Panc1 (cell line): ENCODE measurements at regions not wholly inside any gene's neighbourhood (a gene's known extent, or its start where the extent isn't known, plus 50 kb on each side); places are given as distances from the start of the nearest gene placed in this dataset.

Source experiments
- ATAC-seq: fragments of 200-7000 bp; cut with Tn5 transposase; 2 replicates; pipeline ENCODE4 v1.9.1; 2020; ENCODE audit warnings: mild to moderate bottlenecking, moderate library complexity
- BruUV-seq: library from RNA; stranded (reverse); fragments of 400-500 nt; replicated peaks from 2 replicates; lab custom pipeline; 2021; lab: Mats Ljungman, UMichigan
- CTCF ChIA-PET: fragments of 300-600 bp; sonication (Branson Sonifier 250); formaldehyde crosslinking; loops from one replicate; lab custom pipeline; 2022; ENCODE audit warnings: antibody characterized with exemption; lab: Charles Lee
- POLR2A ChIA-PET: fragments of 300-600 bp; sonication (Branson Sonifier 250); formaldehyde crosslinking; loops from one replicate; lab custom pipeline; 2022; ENCODE audit warnings: antibody characterized with exemption; lab: Charles Lee
- DNase-seq: peaks from one replicate; pipeline ENCODE4 v3.0.0-alpha.2; 2010; ENCODE audit warnings: low read depth, low spot score
- H3K27ac ChIP-seq: 2 replicates; pipeline ENCODE4 v1.5.1; 2011; ENCODE audit warnings: mild to moderate bottlenecking, low read length, inconsistent platforms
- H3K27me3 ChIP-seq: fragments of 200-500 bp; sonication (Bioruptor generic); 2 replicates; pipeline ENCODE4 v1.6.0; 2014; ENCODE audit warnings: low read length, inconsistent platforms; ENCODE audit not compliant: control insufficient read depth, insufficient read depth
- H3K36me3 ChIP-seq: fragments of 200-500 bp; sonication (Bioruptor generic); 2 replicates; pipeline ENCODE4 v1.5.1; 2014; ENCODE audit warnings: inconsistent platforms, mild to moderate bottlenecking, low read length, moderate library complexity; ENCODE audit not compliant: control insufficient read depth, insufficient read depth
- H3K4me1 ChIP-seq: 2 replicates; pipeline ENCODE4 v1.5.1; 2011; ENCODE audit warnings: inconsistent platforms, mild to moderate bottlenecking, low read length, moderate library complexity; ENCODE audit not compliant: control insufficient read depth, insufficient read depth
- H3K4me3 ChIP-seq, 2 experiments: 2 replicates each; pipeline ENCODE4 v1.5.1; 2011 to 2012; ENCODE audit warnings: low read depth in 2 of 2, low read length in 2 of 2, mild to moderate bottlenecking in 2 of 2, inconsistent platforms in 1 of 2, moderate library complexity in 1 of 2
- H3K9me3 ChIP-seq: fragments of 200-500 bp; sonication (Bioruptor generic); 2 replicates; pipeline ENCODE4 v1.5.1; 2014; ENCODE audit warnings: low read depth, mild to moderate bottlenecking, inconsistent platforms, low read length, moderate library complexity; ENCODE audit not compliant: control insufficient read depth, insufficient read depth
- POLR2AphosphoS5 ChIP-seq: IDR thresholded peaks from 2 replicates; pipeline ENCODE4 v1.6.1; 2012; ENCODE audit warnings: mild to moderate bottlenecking, low read depth, low read length, moderate library complexity
- SIN3A ChIP-seq: IDR thresholded peaks from 2 replicates; pipeline ENCODE4 v1.6.1; 2012; ENCODE audit warnings: low read depth, mild to moderate bottlenecking, low read length, moderate library complexity, borderline replicate concordance; ENCODE audit not compliant: insufficient read depth
- TCF7L2 ChIP-seq: IDR thresholded peaks from 2 replicates; pipeline ENCODE4 v1.6.1; 2011; ENCODE audit warnings: mild to moderate bottlenecking, low read depth, low read length, inconsistent platforms
- in situ Hi-C: cut with HindIII; loops from 2 replicates; pipeline ENCODE4 v1.10.0; 2016; ENCODE audit warnings: low sequenced_read_pairs, low pct_unique_long_range_greater_than_20kb
- intact Hi-C: fragments of 100-400 bp; cut with micrococcal nuclease; formaldehyde crosslinking; loops from one replicate; pipeline ENCODE4 v1.10.0; 2022; ENCODE audit not compliant: unreplicated experiment
- TF ChIP-seq, protein P1 (sequence below): fragments of 450-650 bp; IDR thresholded peaks from 2 replicates; pipeline ENCODE4 v1.5.1; 2017; ENCODE audit warnings: mild to moderate bottlenecking
- TF ChIP-seq, protein P2 (sequence below), 2 experiments: IDR thresholded peaks; 2 replicates each; pipeline ENCODE4 v1.6.1; 2011 to 2012; ENCODE audit warnings: low read depth in 2 of 2, control low read depth in 1 of 2, low read length in 1 of 2, mild to moderate bottlenecking in 1 of 2, moderate library complexity in 1 of 2; ENCODE audit not compliant: insufficient read depth in 1 of 2

DNA sequence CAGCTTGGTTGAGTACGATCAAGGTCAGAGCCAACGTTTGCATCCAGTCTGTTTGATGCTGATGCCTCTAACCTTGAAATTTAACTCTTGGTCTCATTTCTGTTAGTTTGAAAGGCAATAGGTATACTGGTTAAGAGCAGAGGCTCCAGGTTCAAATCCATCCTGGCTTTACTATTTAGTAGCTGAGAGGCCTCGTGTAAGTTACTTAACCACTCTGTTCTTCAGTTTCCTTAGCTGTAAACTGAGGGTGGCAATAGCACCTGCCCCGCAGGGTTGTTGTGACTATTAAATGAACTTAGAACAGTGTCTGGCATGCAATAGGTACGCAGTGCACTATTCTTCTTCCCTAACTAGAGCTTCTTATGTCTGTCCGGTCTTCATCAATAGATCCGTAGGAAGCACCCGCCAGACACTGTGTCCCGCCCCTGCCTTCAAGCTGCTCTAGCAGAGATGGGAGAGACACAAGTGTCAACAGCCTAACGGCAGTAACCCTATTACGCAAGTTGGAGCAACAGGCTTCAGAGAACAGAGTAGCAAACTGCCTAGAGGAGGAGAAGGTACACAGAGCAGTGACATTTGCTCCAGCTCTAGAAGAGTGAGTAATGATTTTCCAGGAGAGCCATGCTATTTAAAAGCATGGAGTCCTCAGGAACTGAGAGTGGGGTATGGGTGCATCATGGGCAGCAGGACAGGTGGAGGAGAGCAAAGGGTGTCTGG lies 62.7 kb upstream of the ST3GAL5 start:
- intact Hi-C loops = no loop called here

DNA sequence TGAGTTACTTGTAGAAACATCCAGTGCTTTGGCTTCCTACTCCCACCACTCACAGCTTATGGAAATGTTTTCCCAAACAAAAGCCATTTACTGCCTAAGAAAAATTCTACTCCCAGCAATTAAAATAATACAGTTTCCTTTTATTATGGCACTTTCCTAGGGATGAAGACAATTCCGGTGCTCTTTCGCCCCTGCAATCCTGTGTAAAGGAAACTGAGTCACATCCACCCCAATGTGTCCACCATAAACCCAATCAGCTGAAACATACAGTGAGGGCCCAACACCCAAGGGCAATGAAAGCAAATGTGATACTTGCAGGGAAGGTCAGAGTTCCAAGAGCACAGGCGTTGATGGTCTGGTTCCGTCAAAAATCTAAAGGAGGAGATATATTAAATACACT lies 62.0 kb upstream of the ST3GAL5 start:
- ChIA-PET POLR2A (no interaction called here), CTCF (no interaction called here)
- Histone ChIP-seq H3K9me3 (peaks cover 7% of the 10 kb centered on the region; the same call in 1 of the 2 replicates), H3K4me3 (no peak overlapping the region), H3K27me3 (no peaks in the 10 kb centered on the region), H3K36me3 (no peaks in the 10 kb centered on the region), H3K27ac (no peak overlapping the region), H3K4me1 (no peaks in the 10 kb centered on the region)
- intact Hi-C loops = no loop called here
- no TSS peak for BruUV-seq
- no peak for ATAC-seq
- TF ChIP-seq, protein P1, sequence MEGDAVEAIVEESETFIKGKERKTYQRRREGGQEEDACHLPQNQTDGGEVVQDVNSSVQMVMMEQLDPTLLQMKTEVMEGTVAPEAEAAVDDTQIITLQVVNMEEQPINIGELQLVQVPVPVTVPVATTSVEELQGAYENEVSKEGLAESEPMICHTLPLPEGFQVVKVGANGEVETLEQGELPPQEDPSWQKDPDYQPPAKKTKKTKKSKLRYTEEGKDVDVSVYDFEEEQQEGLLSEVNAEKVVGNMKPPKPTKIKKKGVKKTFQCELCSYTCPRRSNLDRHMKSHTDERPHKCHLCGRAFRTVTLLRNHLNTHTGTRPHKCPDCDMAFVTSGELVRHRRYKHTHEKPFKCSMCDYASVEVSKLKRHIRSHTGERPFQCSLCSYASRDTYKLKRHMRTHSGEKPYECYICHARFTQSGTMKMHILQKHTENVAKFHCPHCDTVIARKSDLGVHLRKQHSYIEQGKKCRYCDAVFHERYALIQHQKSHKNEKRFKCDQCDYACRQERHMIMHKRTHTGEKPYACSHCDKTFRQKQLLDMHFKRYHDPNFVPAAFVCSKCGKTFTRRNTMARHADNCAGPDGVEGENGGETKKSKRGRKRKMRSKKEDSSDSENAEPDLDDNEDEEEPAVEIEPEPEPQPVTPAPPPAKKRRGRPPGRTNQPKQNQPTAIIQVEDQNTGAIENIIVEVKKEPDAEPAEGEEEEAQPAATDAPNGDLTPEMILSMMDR = no peak
- no peak for TF ChIP-seq POLR2AphosphoS5
- TF ChIP-seq, protein P2, sequence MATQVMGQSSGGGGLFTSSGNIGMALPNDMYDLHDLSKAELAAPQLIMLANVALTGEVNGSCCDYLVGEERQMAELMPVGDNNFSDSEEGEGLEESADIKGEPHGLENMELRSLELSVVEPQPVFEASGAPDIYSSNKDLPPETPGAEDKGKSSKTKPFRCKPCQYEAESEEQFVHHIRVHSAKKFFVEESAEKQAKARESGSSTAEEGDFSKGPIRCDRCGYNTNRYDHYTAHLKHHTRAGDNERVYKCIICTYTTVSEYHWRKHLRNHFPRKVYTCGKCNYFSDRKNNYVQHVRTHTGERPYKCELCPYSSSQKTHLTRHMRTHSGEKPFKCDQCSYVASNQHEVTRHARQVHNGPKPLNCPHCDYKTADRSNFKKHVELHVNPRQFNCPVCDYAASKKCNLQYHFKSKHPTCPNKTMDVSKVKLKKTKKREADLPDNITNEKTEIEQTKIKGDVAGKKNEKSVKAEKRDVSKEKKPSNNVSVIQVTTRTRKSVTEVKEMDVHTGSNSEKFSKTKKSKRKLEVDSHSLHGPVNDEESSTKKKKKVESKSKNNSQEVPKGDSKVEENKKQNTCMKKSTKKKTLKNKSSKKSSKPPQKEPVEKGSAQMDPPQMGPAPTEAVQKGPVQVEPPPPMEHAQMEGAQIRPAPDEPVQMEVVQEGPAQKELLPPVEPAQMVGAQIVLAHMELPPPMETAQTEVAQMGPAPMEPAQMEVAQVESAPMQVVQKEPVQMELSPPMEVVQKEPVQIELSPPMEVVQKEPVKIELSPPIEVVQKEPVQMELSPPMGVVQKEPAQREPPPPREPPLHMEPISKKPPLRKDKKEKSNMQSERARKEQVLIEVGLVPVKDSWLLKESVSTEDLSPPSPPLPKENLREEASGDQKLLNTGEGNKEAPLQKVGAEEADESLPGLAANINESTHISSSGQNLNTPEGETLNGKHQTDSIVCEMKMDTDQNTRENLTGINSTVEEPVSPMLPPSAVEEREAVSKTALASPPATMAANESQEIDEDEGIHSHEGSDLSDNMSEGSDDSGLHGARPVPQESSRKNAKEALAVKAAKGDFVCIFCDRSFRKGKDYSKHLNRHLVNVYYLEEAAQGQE (IDR thresholded peaks at IDR 0.05; ENCODE audit: insufficient read depth in 1 of 2, low read depth in 2 of 2, low read length in 1 of 2) = no peak
- TF ChIP-seq SIN3A = no peak
- TF ChIP-seq TCF7L2 = no peak
- in situ Hi-C loops = no loop called here
- DNase-seq = no peak

More for the DNA sequence above, 62.7 kb upstream of the ST3GAL5 start:
- DNase-seq (no peak), ATAC-seq (no peak)
- Histone ChIP-seq H3K4me1 (no peaks in the 10 kb centered on the region), H3K27ac (no peak overlapping the region), H3K9me3 (peaks cover 7% of the 10 kb centered on the region; the same call in 1 of the 2 replicates), H3K27me3 (no peaks in the 10 kb centered on the region), H3K4me3 (no peak overlapping the region), H3K36me3 (no peaks in the 10 kb centered on the region)
- BruUV-seq = no TSS peak
- ChIA-PET CTCF (no interaction called here), POLR2A (no interaction called here)
- in situ Hi-C loops = no loop called here
- TF ChIP-seq, protein P1 = no peak
- TF ChIP-seq POLR2AphosphoS5 (no peak), TCF7L2 (no peak), SIN3A (no peak)
- TF ChIP-seq, protein P2 (IDR thresholded peaks at IDR 0.05; ENCODE audit: insufficient read depth in 1 of 2, low read depth in 2 of 2, low read length in 1 of 2) = no peak
